ENCODE measurements at regions not wholly inside any gene's neighbourhood (a gene's known extent, or its start where the extent isn't known, plus 50 kb on each side); places are given as distances from the start of the nearest gene placed in this dataset.

DNA sequence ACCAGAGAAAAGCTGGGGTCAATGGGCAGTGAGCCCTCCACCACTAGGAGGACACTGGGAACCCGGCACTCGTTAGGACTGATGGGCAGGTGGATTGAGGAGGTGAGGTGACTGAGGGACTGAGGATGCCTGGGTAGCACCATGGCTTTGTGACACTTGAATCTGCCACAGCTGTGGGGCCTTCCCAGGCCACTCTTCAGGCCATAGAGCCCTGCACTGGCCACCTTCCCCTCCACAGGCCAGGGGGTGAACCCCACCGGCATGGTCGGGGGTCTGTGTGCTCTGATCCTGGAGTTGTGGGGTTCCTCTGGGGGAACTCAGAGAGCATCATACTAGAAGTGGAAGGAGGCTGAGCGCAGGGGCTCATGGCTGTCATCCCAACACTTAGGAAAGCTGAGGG is 423.5 kb downstream of the ZNF536 start:
- no peaks in the 10 kb centered on the region for H3K9me3 ChIP-seq (replicated peaks in 1 of 3)
- H3K4me1 ChIP-seq (replicated peaks in 1 of 2) = no peaks in the 10 kb centered on the region
- no peaks in the 10 kb centered on the region for H3K36me3 ChIP-seq (replicated peaks in 1 of 2)
- no peak for DNase-seq
- WGBS, 4 donors = 84 to 94% (median 89%) methylated on average over 2 to 5 of the region's 5 CpGs
- no peak for TF ChIP-seq POLR2A (IDR thresholded peaks at IDR 0.05)
- TF ChIP-seq, protein P1, sequence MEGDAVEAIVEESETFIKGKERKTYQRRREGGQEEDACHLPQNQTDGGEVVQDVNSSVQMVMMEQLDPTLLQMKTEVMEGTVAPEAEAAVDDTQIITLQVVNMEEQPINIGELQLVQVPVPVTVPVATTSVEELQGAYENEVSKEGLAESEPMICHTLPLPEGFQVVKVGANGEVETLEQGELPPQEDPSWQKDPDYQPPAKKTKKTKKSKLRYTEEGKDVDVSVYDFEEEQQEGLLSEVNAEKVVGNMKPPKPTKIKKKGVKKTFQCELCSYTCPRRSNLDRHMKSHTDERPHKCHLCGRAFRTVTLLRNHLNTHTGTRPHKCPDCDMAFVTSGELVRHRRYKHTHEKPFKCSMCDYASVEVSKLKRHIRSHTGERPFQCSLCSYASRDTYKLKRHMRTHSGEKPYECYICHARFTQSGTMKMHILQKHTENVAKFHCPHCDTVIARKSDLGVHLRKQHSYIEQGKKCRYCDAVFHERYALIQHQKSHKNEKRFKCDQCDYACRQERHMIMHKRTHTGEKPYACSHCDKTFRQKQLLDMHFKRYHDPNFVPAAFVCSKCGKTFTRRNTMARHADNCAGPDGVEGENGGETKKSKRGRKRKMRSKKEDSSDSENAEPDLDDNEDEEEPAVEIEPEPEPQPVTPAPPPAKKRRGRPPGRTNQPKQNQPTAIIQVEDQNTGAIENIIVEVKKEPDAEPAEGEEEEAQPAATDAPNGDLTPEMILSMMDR (IDR thresholded peaks at IDR 0.05) = no peak
- no peak overlapping the region for H3K27ac ChIP-seq
- H3K4me3 ChIP-seq = no peak overlapping the region
- intact Hi-C loops (cut with DNase I) = loop anchor here in 1 of 2 donors (10.0 kb wide), 1 partner anchor 559 kb away; no protein-coding TSS in a partner anchor
- peaks cover 8% of the 10 kb centered on the region for H3K27me3 ChIP-seq

DNA sequence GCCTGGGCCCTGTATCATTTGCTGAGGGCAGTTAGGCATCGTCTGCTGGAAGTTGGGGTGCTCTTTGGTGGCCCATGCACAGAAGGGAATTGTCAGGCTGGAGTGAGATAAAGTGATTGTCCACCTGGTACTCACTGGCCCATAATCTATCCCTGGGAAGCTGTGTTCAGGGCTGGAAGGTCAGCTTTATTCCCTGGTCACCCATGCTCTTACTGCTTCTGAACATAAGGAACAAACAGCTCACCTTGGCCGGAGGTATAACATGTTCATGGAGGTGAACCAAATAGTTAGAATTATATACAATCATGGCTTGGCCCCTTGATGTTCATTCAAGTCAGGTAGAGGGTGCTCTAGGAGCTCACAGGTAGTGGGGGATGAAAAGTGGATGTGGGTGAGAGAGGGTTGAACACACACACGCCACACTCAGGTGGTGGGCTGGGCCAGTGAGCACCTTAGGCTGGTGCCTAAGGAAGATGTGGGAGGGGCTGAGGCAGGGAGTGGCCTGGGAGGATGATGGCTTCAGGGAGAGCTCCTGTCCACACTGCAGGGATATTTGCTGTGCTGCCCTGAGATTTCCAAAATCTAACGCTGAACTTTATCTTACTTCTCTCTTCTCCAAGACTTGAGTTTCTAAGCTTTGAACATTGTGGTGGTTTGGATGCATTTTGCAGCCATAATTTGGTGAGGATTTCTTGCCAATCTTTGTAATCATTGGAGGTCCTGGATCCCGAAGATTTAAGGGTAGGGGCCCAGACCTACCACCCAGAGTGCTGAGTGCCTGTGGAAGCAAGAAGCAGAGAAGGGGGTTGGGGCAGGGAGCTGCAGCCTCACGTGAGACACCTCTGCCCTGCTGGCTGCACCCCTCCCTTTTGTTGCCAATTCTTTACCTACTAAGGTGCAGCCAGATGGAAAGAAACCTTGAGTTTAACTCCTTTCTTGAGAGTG is 420.6 kb downstream of the ZNF536 start:
- no peak overlapping the region for H3K27ac ChIP-seq
- intact Hi-C loops (cut with DNase I) = loop anchor here in 1 of 2 donors (10.0 kb wide), 1 partner anchor 562 kb away; no protein-coding TSS in a partner anchor
- H3K4me3 ChIP-seq = no peak overlapping the region
- no peaks in the 10 kb centered on the region for H3K4me1 ChIP-seq (replicated peaks in 1 of 2)
- peaks cover 8% of the 10 kb centered on the region for H3K27me3 ChIP-seq
- 77 to 90% (median 85%) methylated on average over 4 to 6 of the region's 6 CpGs for whole genome bisulfite sequencing, 4 donors
- DNase-seq = no peak
- no peaks in the 10 kb centered on the region for H3K36me3 ChIP-seq (replicated peaks in 1 of 2)
- H3K9me3 ChIP-seq (replicated peaks in 1 of 3) = no peaks in the 10 kb centered on the region
- TF ChIP-seq POLR2A (IDR thresholded peaks at IDR 0.05) = no peak
- TF ChIP-seq, protein P1 (IDR thresholded peaks at IDR 0.05) = no peak

DNA sequence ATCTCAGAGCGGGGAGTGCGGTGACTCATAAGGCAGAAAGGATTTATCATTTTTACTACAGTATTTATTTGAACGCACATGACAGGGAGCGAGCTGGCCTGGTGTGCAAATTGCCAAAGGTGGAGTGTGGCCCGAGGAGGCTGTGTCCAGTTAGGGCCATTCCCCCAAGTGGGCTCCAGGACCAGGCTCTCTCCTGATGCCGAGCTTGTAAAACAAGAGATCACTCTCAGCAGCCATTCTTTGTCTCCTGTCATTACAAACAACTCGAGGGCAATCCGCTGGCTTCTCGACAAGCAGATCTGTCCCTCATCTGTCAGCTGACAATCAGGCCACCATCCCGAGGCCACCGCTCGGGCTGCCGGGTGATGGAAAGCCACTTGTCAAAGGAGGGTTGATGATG is 418.9 kb downstream of the ZNF536 start:
- intact Hi-C loops (cut with DNase I) = loop anchor here in 1 of 2 donors (10.0 kb wide), 1 partner anchor 564 kb away; no protein-coding TSS in a partner anchor
- 62 to 77% (median 65%) methylated on average over 12 to 13 of the region's 13 CpGs for WGBS, 4 donors
- no peak overlapping the region for H3K27ac ChIP-seq
- H3K27me3 ChIP-seq = peaks cover 7% of the 10 kb centered on the region
- no peak overlapping the region for H3K4me3 ChIP-seq
- H3K9me3 ChIP-seq (replicated peaks in 1 of 3) = no peaks in the 10 kb centered on the region
- DNase-seq = peak in 1 of 7 donors; percentile 31
- H3K4me1 ChIP-seq (replicated peaks in 1 of 2) = no peaks in the 10 kb centered on the region
- H3K36me3 ChIP-seq (replicated peaks in 1 of 2) = no peaks in the 10 kb centered on the region
- no peak for TF ChIP-seq POLR2A (IDR thresholded peaks at IDR 0.05)
- TF ChIP-seq, protein P1 (IDR thresholded peaks at IDR 0.05) = no peak

DNA sequence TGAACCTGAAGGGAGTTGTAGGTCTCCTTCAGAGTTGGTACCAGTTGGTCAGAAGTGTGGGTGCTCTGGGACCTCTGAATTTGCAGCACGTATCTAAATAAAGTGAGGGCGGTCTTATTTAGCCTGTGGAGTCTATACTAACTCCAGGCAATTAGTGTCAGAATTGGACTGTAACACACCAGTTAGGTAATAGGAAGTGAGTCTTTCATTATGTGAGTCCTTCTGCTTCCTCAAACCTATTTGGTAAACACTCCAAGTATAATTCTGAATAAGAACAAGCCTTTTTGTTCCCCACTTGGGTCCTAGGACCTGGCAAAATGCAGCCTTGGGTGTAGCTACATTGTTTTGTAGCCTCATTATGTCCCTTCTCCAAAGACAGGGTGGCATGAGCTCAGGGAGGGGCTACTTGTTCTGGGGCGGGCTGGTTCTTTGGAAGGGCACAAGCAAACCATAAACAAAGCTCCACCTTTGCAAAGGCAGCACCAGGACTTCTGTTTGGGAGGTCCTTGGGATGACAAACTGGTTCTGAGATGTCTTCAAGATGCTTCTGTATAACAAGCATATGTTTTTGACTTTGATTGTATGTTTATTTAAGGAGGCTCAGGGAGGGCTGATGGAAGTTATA is 418.0 kb downstream of the ZNF536 start:
- Histone ChIP-seq H3K4me1 (replicated peaks in 1 of 2) (no peaks in the 10 kb centered on the region), H3K9me3 (replicated peaks in 1 of 3) (no peaks in the 10 kb centered on the region), H3K4me3 (no peak overlapping the region), H3K27ac (no peak overlapping the region), H3K36me3 (replicated peaks in 1 of 2) (no peaks in the 10 kb centered on the region), H3K27me3 (no peaks in the 10 kb centered on the region)
- peak in 1 of 7 donors; percentile 5 for DNase-seq
- no peak for TF ChIP-seq POLR2A (IDR thresholded peaks at IDR 0.05)
- TF ChIP-seq, protein P1 (IDR thresholded peaks at IDR 0.05) = no peak
- WGBS, 4 donors = 70 to 93% (median 82%) methylated on average over 3 of the region's 3 CpGs
- intact Hi-C loops (cut with DNase I) = loop anchor here in 1 of 2 donors (10.0 kb wide), 1 partner anchor 565 kb away; no protein-coding TSS in a partner anchor

Measured in adrenal gland (tissue), 9 donors.